ENCODE measurements at regions not wholly inside any gene's neighbourhood (a gene's known extent, or its start where the extent isn't known, plus 50 kb on each side); places are given as distances from the start of the nearest gene placed in this dataset.
"Not testable (repeated sequence)": the region's sequence is repeated elsewhere in the genome, so short reads cannot be mapped to it uniquely, and the experiment has no call there.

DNA sequence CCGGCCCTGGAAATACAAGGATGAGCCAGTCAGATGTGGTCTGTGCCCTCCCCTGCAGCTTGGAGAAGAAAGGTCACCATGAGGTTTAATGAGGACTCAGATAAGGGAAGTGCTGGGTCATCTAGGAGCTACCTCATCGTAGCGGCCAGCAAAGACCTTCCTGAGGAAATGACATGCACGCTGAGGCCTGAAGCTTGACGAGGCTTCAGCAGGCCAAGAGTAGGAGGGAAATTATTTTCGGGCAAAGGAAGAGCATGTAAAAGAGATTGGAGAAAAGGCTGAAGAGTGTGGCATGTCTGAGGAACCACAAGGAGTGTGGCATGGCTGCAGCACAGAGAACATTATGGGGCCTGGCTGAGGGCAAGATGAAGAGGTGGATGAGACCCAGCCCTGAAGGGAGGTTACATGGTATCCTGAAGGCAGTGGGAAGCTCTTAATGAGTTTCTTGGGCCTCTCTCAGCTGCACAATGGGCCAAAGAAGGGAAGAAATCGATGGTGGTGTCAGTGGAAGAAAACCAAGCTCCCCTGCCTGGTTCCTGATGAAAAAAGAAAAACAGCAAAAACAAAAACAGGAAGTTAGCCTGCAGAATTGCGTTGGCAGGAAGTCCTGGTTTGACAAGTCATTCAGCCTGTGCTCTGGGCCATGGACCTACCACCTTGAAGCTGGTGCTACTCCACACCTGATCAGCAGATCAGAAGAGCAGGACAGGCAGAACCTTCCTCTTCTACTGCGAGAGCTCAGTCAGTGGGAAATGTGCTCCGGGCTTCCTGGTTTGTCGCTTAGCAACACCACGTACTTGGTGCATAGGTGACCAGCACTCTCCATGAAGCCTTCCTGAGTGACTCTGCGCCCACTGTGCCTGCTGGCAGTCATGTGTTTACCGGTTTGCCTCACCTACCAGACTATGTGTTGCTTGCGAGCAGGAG lies 134.5 kb upstream of the KLF3 start:
- DNase-seq = no peak

DNA sequence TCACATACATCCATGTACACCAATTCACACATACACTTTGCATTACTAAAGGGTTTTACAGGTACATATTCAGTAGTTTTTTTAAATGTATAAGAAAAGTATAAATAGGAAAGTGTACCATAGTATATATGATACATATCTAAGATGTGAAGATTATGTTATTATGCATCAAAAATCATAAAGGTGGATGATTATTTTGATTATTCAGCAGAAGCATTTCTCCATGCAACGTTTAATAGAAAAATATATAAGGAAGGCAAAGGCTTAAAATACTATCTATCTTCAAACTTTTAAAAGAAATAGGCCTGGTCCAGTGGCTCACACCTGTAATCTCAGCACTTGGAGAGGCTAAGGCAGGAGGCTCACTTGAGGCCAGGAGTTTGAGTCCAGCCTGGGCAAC lies 133.5 kb upstream of the KLF3 start:
- no peak for DNase-seq

DNA sequence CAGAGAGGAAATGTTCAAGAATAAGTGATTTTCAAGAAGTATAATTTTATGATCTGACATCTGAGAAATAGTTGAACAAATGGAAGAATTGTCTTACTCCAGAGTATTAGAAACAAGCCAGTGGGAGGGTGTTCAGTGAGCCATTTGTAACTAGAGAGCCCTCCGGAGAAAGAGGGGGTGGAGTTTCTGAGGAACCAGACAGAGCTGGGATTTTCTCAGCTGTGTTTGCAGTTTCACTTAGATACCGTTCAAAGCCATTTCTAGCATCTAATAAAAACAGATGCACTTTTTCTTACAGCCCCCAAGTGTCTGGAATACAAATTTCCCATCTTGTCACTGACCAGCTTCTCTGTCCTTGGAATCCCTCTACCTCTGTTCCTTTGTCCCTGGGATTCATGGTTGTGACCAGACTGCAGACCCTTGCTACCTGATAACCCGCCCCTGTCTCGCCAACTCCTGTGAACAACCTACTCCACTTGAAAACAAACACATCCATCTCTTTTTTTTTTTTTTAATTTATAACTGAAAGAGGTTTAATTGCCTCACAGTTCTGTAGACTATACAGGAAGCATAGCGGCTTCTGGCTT lies 132.8 kb upstream of the KLF3 start:
- no peak for DNase-seq

DNA sequence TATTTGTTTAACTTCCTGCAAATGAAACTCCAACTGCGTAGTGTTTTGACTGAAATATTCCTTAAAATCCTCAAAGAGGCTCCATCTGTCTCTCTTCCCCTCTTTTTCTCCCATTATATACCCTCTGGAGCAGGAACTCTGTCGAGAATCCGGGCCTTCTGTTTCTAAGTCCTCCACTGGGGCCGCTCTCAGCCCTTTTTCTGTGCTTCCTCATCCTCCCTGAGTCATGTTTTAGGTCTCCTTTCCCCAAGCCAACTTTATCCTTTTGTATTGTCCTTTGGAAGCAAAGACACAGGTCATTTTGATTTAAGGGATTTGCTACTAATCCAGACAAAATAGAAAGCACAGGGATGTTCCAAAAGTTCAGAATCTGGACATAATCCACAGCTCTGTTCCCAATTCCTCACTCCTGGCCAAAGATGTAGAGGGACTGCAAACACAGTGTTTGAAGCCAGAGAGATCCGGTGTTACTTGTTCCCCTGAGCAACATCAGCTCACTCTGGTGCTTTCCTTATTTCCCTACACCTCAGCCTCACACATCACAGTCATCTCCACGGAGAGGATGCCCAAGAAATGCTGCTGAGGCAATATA lies 131.0 kb upstream of the KLF3 start:
- no peak for DNase-seq

DNA sequence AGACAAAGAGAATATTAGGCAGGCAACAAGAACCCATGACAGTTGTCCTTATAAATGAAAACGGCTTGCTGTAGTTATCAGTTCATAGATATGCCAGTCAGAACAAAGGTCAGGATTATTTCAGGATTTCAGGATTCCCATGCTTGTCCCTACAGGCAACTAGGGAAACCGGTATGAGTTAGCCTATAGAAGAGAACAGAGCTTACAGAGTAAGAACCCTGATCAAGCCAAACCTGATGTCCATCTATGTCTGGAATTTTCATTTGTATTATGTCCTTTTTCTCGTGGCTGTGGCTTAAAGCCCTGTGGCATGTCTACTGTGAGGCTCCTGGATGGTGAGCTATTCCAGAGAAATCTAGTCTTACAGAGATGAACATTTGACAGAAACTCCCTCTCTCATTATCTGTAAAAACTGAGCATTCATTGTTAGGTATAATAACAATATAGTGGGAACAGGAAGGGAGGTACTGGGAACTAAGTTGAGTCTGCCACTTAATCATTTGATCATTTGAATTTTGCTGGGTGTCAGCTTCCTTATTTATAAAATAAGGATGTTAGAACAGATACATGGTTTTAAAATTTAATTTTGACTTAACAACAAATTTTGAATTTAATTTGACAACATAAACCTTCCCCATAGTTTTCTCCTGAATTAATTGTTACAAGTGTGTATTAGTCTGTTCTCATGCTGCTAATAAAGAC lies 129.5 kb upstream of the KLF3 start:
- no peak for DNase-seq

DNA sequence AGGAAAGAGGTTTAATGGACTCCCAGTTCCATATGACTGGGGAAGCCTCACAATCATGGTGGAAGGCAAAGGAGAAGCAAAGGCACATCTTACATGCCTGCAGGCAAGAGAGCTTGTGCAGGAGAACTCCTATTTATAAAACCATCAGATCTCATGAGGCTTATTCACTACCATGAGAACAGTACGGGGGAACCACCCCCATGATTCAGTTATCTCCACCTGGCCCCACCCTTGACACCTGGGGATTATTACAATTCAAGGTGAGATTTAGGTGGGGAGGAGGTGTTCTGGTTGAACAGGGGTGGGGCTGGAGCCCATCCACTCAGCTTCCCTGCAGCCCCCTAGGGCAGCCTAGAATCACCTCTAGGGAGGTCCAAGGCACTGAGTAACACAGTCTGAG lies 128.9 kb upstream of the KLF3 start:
- not testable (repeated sequence) for DNase-seq

DNA sequence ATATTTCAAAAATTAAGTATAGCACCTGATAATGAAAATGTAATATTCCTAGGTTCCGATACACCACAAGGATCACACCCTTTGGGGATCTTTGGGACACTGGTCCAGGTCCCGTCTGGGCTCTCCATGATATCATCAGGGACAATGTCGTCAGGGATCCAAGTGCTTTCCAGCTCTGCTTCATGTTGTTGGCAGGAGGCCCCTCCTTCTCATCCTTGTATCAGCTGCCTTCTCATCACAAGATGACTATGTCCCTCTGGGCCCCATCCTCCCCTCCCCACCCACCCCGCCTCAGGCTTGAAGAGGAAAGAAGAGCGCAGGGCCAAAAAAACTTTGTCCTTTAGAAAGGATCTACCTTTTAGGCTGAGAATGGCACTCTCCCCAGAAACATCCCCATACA lies 128.3 kb upstream of the KLF3 start:
- no peak for DNase-seq

DNA sequence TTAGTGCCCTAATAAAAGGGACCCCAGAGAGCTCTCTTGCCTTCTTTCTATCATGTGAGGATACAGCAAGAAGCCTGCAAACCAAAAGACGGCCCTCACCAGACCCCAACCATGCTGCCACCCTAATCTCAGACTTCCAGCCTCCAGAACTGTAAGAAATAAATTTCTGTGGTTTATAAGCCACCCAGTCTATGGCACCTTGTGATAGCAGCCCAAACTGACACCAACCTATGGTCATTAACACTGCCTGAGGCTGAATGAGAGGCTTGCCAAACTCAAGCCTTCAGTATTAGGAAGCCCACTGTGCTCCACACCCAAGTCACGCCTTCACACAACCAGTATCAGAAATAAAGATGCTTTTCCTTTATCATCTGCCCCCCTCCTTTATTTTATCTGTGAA lies 127.3 kb upstream of the KLF3 start:
- DNase-seq = no peak

DNA sequence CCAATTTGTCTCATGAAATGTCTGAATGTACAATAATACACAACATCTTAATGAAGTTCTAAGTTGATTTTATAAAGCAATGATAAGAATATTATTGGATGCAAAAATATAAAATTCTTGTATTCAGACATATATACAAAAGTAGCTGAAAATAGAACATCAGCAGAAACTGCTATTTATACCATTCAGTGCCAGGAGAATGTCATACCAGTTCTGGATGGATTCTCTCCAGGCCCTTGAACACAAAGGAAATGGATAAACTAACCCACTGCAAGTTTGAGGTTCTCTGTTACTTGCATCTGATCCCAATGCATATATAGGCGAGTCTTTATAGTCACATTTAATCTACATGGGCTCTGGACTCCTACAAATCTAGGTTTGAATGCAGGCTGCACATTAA lies 126.3 kb upstream of the KLF3 start:
- DNase-seq = no peak

DNA sequence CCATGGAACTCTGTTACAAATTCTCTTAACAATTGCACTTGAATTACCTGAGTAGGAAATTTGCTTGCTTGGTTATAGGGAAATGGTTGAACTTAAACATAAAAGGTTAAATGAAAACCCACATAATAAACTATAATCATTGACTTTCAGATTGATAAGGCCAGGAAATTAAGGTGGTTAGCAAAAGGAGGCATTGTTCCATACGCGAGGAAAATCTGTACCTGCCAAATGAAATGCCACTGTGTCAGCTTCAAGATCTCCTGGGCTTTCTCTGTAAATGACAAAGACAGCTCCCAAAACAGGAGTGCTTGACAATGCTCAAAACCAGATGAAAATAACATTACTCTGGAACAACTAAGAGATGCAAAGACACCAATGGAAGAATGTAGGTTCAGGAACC lies 125.5 kb upstream of the KLF3 start:
- no peak for DNase-seq

DNA sequence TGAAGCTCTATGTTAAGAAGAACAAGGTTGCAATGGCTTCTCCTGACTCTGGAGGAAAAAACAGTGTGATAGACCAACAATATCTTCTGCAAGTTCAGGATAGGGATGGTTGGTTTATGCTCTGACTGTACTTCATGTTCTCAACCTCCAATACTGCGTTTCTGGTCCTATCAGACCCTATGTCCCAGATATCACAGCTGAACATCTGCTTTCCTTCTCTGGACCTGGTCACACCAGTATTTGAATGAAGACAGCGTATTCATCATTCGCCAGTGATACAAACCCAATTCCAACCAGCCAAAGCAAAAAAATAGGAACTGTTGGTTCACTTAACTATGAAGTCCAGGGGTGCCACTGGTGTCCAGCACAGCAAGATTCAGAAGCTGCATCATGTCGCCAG lies 124.5 kb upstream of the KLF3 start:
- no peak for DNase-seq

DNA sequence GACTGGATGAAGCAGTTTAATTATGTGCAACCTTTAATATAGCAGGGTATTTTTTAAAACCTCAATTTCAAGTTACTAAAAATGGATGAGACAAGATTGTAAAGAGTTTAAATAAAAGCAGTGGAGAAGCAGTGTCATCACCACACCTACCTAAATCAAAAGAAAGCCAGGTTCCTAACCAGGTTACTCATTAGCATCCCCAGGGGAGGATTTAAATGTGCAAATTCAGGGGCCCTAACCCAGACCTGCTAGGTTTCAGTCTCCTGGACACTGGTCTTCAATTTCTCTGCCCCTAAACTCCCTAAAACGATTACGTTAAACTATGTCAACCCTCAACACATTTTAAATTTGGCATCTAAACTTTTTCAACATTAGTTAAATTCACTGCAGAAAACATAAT lies 116.9 kb upstream of the KLF3 start:
- no peak for DNase-seq

DNA sequence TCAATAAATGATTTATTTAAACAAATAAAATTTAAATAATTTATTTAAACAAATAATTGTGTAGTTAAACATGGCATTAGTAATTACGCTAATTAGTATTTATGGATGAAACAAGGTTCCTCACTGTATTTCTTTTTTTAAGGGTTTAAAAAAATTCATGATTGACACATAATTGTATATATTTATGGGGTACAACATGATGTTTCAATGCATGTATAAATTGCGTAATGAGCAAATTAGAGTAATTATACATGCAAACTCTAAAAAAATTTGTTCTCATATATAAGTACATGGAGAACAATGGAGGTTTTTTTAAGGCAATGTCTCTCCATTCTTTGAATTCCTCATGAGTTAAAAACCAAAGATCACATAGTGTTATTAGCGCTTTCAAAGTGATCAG lies 115.7 kb upstream of the KLF3 start:
- no peak for DNase-seq

DNA sequence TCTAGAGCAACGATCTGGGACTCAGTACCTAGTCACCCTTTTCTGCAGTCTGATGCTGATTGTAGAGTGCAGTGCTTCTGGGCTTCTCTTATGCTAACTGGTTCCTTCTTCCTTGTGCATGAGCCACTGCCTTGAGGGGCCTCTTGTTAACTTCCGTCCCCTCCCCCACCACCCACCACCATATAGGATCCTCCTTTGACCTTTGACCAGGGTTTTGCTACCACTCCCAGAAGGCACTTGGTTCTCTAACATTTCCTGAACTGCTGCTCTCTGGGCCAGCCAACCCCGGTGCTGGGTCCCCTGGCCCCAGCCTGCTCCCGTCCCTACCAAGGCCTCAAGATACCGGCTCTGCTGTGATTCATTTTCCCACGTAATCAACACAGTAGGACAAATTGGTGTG lies 104.6 kb upstream of the KLF3 start:
- DNase-seq = no peak

DNA sequence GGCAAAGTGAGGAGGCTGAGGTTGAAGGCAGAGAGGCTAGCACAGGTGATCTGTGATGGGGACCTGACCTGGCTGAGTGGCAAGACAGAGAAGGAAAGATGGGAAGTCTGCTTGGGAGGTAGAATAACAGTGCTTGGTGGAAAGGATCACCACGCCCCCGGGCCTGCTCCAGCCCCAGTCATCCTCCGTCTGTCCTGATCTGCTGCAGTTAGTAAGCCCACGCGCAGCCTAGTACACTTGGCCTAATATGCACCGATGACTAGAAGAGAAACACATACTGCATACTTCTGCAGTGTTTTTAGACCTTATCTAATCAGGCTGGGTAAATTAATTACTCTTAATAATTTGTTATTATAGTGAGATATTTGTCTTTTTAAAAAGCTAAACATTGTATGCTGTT lies 103.7 kb upstream of the KLF3 start:
- DNase-seq = no peak

DNA sequence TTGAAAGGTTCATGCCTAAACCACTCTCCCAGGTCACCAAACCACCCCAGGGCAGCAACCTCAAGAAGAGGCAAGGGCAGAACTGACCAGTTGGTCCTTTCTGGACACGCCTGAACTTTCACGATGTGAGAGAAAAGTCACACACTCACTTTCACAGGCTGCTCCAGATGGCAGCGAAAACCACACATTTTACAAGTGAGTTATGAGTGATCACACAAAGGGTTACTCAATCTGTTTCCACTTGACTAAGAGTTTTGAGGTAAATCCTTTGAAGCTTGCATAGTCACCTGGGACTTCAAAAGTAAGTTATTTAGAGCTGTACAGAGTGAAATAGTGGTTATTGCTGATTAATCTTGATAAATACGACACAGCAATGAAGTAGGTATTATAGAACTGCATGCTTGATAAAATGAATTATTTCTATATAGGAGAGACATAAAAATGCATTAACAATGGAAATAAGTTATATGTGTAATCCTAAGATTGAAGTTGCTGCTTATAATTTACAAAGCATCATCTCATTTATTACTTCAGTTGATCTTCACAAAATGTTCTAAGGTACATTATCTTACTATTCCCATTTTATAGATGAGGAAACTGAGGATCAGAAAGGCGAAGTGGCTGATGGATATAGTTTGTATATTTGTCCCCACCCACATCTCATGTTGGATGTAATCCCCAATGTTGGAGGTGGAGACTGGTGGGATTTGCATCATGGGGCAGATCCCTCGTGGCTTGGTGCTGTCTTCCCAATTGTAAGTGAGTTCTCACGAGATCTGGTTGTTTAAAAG lies 103.0 kb upstream of the KLF3 start:
- no peak for DNase-seq

DNA sequence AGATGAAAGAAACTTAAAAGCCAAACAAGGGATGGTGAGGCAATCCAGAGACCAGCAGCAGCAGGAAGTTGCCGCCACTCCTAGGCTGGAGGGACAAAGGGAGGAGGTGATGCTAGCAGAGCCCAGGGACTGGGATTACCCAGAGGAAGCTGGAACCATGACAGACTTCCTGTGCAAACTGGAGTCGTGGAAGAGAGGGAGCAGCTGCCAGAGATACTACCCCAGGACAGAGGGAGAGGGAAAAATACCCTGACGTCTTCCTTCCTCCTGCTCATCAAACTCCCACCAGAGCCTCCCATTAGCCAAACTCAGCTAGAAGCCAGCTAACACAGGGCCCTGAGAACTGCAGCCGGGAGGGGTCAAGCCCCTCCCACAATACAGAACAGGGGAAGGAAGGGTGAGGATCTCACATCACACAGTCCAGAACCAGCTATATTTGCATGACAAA lies 101.2 kb upstream of the KLF3 start:
- DNase-seq = no peak

DNA sequence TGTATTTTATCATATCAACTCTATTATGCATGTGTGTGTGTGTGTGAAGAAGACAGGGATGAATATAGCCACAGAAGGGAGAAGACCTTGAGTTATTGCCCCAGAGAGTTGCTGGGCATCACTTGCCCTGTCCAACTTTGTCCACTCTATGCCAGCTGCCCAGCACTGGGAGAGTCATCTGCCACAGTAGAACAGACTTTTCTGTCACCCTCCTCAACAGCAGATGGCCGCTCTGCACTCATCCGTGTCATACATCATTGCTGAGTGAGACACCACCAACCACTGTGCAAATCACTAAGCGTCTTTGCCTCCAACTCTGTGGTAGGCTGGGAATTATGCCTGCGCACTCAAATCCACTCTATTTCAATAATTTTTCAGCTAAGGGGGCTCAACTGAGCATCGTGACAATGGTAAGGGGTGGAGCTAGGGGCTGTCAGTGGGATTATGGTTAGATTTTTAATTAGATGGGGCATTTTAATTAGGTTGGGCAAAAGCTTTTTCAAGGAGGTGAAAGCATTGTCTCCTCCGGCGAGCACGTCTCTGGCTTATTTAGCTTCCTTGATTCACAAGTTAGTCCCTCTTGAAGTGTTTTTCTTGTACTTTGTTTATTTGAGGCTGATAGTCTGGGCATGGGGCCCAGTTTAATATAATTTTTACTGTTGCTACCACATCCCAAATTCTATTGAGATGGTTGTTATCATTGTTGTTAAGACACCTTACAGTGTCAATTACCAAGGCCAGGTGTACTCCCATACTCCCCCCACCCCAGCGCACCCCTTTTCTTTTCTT lies 100.1 kb upstream of the KLF3 start:
- no peak for DNase-seq

DNA sequence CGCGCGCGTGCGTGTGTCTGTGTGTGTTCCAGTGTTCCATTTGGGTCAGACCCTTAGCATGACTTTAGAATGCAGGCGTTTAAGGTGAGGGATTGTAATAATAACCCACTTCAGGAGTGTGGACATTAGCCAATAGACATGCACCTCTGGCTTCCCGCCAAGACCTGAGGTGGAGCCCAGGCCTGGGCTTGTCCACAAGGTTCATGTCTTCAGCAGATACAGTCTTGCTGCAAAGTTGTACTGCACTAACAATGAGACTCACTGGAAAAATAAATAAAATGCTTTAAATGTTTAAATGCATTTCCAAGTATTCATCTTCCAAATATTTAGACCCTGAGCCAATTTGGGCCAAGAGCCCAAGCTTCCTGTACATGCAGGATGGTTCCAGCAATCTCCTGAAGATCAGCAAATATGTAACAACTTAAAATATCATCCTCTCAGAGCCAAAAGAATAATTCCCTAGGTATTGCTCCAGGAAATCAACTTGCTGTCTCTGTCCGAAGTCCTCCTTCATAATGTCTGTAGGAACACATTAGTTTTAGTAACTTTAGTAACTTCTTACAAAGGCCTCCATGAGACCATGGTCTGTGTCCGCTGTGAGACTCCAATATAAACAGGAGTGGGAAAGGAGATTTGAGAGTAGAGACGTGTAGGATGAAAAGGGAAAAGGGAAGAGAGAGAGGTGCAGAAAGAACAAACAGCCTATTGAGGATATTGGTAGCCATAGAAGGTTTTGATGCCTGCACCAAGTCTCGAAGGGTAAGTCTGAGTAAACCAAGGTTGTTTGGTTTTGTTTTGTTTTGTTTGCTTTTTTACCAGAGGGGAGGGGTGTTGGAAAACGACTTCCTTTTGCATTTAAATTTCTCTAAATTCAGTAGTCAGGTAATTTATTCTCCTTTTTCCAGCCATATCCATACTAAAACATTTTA lies 98.5 kb upstream of the KLF3 start:
- no peak for DNase-seq

DNA sequence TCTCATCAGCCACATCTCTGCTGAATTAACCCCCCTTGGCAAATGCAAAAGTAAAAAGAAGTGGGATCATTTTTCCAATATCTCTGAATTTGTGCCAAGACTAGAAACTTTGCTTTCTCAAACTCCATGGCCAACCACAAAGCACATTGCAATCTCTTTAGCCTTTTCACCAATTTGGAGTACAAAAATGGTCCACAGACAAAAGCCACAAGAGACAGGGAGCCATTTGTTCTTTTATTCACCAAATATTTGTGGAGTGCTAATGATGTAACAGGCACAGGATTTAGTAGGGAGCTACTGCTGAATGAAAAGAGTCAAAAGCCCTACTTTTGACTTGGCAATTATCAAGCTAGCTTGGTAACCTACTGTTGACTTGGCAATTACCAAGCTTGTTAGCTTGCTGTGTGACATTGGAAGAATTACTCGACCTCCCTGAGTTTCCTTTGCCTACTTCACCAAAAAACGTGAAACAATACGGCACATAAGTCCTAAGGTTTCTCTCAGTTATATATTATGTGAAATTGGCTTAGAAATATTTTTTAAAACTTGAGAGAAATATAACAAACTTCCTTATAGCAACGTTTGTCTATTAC lies 97.1 kb upstream of the KLF3 start:
- DNase-seq = no peak

Data from SIG-M5 (cell line).